ENCODE measurements at regions not wholly inside any gene's neighbourhood (a gene's known extent, or its start where the extent isn't known, plus 50 kb on each side); places are given as distances from the start of the nearest gene placed in this dataset.

- TF ChIP-seq CTCF (IDR thresholded peaks at IDR 0.05; ENCODE audit: low read depth, low read length) = peak; percentile 77
- TF ChIP-seq POLR2A (IDR thresholded peaks at IDR 0.05; ENCODE audit: extremely low read depth, insufficient read length) = no peak
Measured at GRCh38 chr11:64489831-64490441, 65.8 kb upstream of the SLC22A11 start.
